Kidney (tissue), 13 donors: ENCODE measurements at regions not wholly inside any gene's neighbourhood (a gene's known extent, or its start where the extent isn't known, plus 50 kb on each side); places are given as distances from the start of the nearest gene placed in this dataset.

Experiments
- DNase-seq, 5 donors: peaks; one replicate each; pipeline ENCODE4 v3.0.0-alpha.2; 2013 to 2020
- FAIRE-seq: peaks from 2 replicates; lab custom pipeline; 2012; peaks lifted over from hg19 to GRCh38; lab: Jason Lieb, UNC
- H3K27ac ChIP-seq, 2 donors: one replicate each; pipeline ENCODE4 v1.7.0; 2013; ENCODE audit warnings: low read depth in 2 of 2, low read length in 2 of 2, inconsistent platforms in 1 of 2
- H3K27me3 ChIP-seq: one replicate; pipeline ENCODE4 v1.7.1; 2013; ENCODE audit warnings: low read length, inconsistent platforms; ENCODE audit not compliant: control insufficient read depth, insufficient read depth
- H3K36me3 ChIP-seq, 3 donors: one replicate each; pipeline versions ENCODE4 v1.7.0 to v1.7.1; 2013; ENCODE audit warnings: low read length in 3 of 3, control low read depth in 1 of 3, inconsistent platforms in 1 of 3; ENCODE audit not compliant: insufficient read depth in 3 of 3, control insufficient read depth in 2 of 3
- H3K4me1 ChIP-seq, 3 donors: one replicate each; pipeline versions ENCODE4 v1.7.0 to v1.7.1; 2013; ENCODE audit warnings: low read length in 3 of 3, inconsistent platforms in 1 of 3, low read depth in 1 of 3; ENCODE audit not compliant: control insufficient read depth in 2 of 3, insufficient read depth in 2 of 3
- H3K4me3 ChIP-seq, 3 donors: one replicate each; pipeline versions ENCODE4 v1.7.0 to v1.8.1; 2013; ENCODE audit warnings: low read length in 3 of 3, control low read depth in 1 of 3, inconsistent platforms in 1 of 3
- H3K9ac ChIP-seq, 3 donors: one replicate each; pipeline versions ENCODE4 v1.7.0 to v1.7.1; 2013; ENCODE audit warnings: low read length in 3 of 3, control low read depth in 1 of 3, inconsistent platforms in 1 of 3
- H3K9me3 ChIP-seq, 3 donors: one replicate each; pipeline versions ENCODE4 v1.7.0 to v1.7.1; 2013; ENCODE audit warnings: low read length in 3 of 3, control low read depth in 1 of 3, inconsistent platforms in 1 of 3; ENCODE audit not compliant: control insufficient read depth in 2 of 3, insufficient read depth in 1 of 3
- intact Hi-C: fragments of 100-400 bp; cut with DNase I; formaldehyde crosslinking; loops from one replicate; pipeline ENCODE4 v1.11.1; 2022
- TF ChIP-seq, protein P1 (sequence below): IDR thresholded peaks from 3 replicates; pipeline ENCODE4 v1.5.1; 2012; ENCODE audit warnings: mild to moderate bottlenecking, moderate library complexity, borderline replicate concordance; ENCODE audit not compliant: insufficient read depth; ENCODE audit errors: extremely low read depth
- donor health status: control.
- donor health status: control.
- donor health status: control.
- donor health status: control.
- donor health status: control.
- donor health status: DM: yes; HTN: yes; CAD: no.
- donor health status: Normal renal cell carcinoma (clear cell type).

DNA sequence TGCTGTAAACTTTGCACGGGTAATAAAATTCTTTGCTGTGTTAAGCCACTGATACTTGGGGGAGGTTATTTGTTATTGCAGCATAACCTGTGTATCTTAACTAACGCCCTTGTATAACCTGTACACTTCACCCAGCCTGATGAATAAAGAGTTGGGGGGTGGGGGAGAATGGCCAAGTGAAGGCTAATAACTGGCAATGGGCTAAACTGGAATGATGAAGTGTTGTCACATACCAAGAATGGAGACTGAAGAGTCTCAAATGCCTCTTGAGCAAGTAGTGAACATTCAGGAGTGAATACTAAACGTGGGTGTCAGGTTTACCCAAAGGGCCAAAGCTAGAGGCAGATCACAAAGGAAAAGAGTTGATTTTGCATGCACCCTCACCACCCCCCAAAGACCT is 169.4 kb downstream of the C1orf94 start:
- no peaks in the 10 kb centered on the region for H3K4me1 ChIP-seq
- no peak overlapping the region for H3K9ac ChIP-seq
- no peaks in the 10 kb centered on the region for H3K27me3 ChIP-seq
- DNase-seq = peak in 2 of 5 donors; percentile 2 to 10
- H3K9me3 ChIP-seq = no peaks in the 10 kb centered on the region
- H3K36me3 ChIP-seq = no peaks in the 10 kb centered on the region
- no peak for FAIRE-seq
- TF ChIP-seq, protein P1, sequence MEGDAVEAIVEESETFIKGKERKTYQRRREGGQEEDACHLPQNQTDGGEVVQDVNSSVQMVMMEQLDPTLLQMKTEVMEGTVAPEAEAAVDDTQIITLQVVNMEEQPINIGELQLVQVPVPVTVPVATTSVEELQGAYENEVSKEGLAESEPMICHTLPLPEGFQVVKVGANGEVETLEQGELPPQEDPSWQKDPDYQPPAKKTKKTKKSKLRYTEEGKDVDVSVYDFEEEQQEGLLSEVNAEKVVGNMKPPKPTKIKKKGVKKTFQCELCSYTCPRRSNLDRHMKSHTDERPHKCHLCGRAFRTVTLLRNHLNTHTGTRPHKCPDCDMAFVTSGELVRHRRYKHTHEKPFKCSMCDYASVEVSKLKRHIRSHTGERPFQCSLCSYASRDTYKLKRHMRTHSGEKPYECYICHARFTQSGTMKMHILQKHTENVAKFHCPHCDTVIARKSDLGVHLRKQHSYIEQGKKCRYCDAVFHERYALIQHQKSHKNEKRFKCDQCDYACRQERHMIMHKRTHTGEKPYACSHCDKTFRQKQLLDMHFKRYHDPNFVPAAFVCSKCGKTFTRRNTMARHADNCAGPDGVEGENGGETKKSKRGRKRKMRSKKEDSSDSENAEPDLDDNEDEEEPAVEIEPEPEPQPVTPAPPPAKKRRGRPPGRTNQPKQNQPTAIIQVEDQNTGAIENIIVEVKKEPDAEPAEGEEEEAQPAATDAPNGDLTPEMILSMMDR = no peak
- no peak overlapping the region for H3K27ac ChIP-seq
- H3K4me3 ChIP-seq = no peak overlapping the region
- intact Hi-C loops = no loop called here

DNA sequence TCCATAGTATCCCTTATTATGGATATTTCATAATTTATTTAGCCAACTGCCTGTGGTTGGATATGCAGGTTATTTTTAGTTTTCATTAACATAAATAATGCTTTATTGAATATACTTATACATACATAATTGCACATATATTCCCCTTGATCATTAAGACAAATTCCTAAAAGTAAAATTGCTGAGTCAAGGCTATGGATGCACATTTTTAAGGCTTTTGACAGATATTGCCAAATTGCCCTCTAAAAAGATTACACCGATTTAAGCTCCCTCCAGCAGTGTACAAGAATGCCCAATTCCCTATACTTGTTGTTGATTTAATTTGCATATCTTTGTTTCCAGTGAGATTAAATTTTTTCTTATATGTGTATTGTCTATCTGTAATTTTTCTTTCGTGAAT is 176.7 kb downstream of the C1orf94 start:
- H3K27me3 ChIP-seq = no peaks in the 10 kb centered on the region
- no peaks in the 10 kb centered on the region for H3K4me1 ChIP-seq
- no peak overlapping the region for H3K27ac ChIP-seq
- intact Hi-C loops = no loop called here
- no peaks in the 10 kb centered on the region for H3K9me3 ChIP-seq
- TF ChIP-seq, protein P1 = no peak
- no peaks in the 10 kb centered on the region for H3K36me3 ChIP-seq
- H3K4me3 ChIP-seq = no peak overlapping the region
- no peak overlapping the region for H3K9ac ChIP-seq
- no peak for FAIRE-seq
- DNase-seq = no peak

DNA sequence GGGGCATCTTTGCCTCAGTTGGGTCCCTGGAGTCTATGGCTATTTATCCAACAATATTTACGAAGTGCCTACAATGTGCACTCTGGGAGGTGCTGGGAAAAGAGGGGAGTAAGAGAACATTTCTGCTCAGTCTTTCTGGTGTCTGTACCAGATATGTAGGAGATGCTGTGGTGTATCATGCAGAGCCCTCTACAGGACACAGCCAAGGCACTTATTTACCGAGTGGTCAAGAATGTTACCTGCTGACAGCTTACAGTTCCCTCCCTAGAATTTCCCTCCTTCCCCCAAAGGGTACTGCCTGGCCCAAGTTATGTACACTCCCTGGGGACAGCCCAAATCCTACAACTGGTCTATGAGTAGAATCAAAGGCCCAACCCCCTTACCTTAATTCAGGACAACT is 177.7 kb downstream of the C1orf94 start:
- FAIRE-seq = no peak
- Histone ChIP-seq H3K27me3 (no peaks in the 10 kb centered on the region), H3K4me1 (no peaks in the 10 kb centered on the region), H3K36me3 (no peaks in the 10 kb centered on the region), H3K9me3 (no peaks in the 10 kb centered on the region), H3K9ac (no peak overlapping the region), H3K4me3 (no peak overlapping the region), H3K27ac (no peak overlapping the region)
- intact Hi-C loops = no loop called here
- TF ChIP-seq, protein P1 = no peak
- DNase-seq = no peak

- Histone ChIP-seq H3K9me3 (no peaks in the 10 kb centered on the region), H3K4me1 (no peaks in the 10 kb centered on the region), H3K9ac (no peak overlapping the region), H3K36me3 (no peaks in the 10 kb centered on the region), H3K27ac (no peak overlapping the region), H3K27me3 (no peaks in the 10 kb centered on the region), H3K4me3 (no peak overlapping the region)
- TF ChIP-seq, protein P1 = no peak
- DNase-seq (no peak), FAIRE-seq (no peak)
- intact Hi-C loops = no loop called here
Measured at GRCh38 chr1:34356853-34357252, 180.1 kb downstream of the C1orf94 start.
